Mucosa of rectum (tissue), 2 donors: ENCODE measurements at regions not wholly inside any gene's neighbourhood (a gene's known extent, or its start where the extent isn't known, plus 50 kb on each side); places are given as distances from the start of the nearest gene placed in this dataset.

Experiments used
- H3K27ac ChIP-seq, 2 donors: one replicate each; pipeline ENCODE4 v1.7.0; 2013; ENCODE audit warnings: inconsistent platforms in 2 of 2, low read depth in 2 of 2, low read length in 2 of 2
- H3K27me3 ChIP-seq, 2 donors: one replicate each; pipeline ENCODE4 v1.7.0; 2013; ENCODE audit warnings: low read length in 2 of 2; ENCODE audit not compliant: control insufficient read depth in 2 of 2, insufficient read depth in 2 of 2
- H3K36me3 ChIP-seq, 2 donors: one replicate each; pipeline ENCODE4 v1.7.0; 2013; ENCODE audit warnings: low read length in 2 of 2; ENCODE audit not compliant: control insufficient read depth in 2 of 2, insufficient read depth in 2 of 2
- H3K4me1 ChIP-seq, 2 donors: one replicate each; pipeline ENCODE4 v1.7.0; 2013; ENCODE audit warnings: low read length in 2 of 2, mild to moderate bottlenecking in 1 of 2; ENCODE audit not compliant: control insufficient read depth in 2 of 2, insufficient read depth in 2 of 2
- H3K4me3 ChIP-seq, 2 donors: one replicate each; pipeline ENCODE4 v1.7.0; 2013; ENCODE audit warnings: low read length in 2 of 2
- H3K9ac ChIP-seq, 2 donors: one replicate each; pipeline ENCODE4 v1.7.0; 2013; ENCODE audit warnings: low read length in 2 of 2, low read depth in 1 of 2, mild to moderate bottlenecking in 1 of 2
- H3K9me3 ChIP-seq, 2 donors: one replicate each; pipeline ENCODE4 v1.7.0; 2013; ENCODE audit warnings: low read length in 2 of 2; ENCODE audit not compliant: control insufficient read depth in 2 of 2
- donor health status: healthy.
- donor health status: Normal muscosa, but diverticular disease.

GRCh38 chr17:71985111-71986039 lies 135.4 kb upstream of the SOX9 start:
- H3K9me3 ChIP-seq = no peaks in the 10 kb centered on the region
- no peak overlapping the region for H3K4me3 ChIP-seq
- H3K9ac ChIP-seq = no peak overlapping the region
- H3K27me3 ChIP-seq = no peaks in the 10 kb centered on the region
- H3K36me3 ChIP-seq = no peaks in the 10 kb centered on the region
- no peaks in the 10 kb centered on the region for H3K4me1 ChIP-seq
- H3K27ac ChIP-seq = no peak overlapping the region

- H3K9me3 ChIP-seq = no peaks in the 10 kb centered on the region
These were observed 133.9 kb upstream of the SOX9 start for GRCh38 chr17:71986886-71987285.

GRCh38 chr17:71987634-71988033 lies 133.2 kb upstream of the SOX9 start:
- no peaks in the 10 kb centered on the region for H3K27me3 ChIP-seq
- H3K4me3 ChIP-seq = no peak overlapping the region
- no peaks in the 10 kb centered on the region for H3K9me3 ChIP-seq
- no peaks in the 10 kb centered on the region for H3K36me3 ChIP-seq
- H3K9ac ChIP-seq = no peak overlapping the region
- H3K27ac ChIP-seq = no peak overlapping the region
- H3K4me1 ChIP-seq = no peaks in the 10 kb centered on the region

More at GRCh38 chr17:71986886-71987285, 133.9 kb upstream of the SOX9 start:
- H3K36me3 ChIP-seq = no peaks in the 10 kb centered on the region
- no peaks in the 10 kb centered on the region for H3K4me1 ChIP-seq
- no peak overlapping the region for H3K9ac ChIP-seq
- H3K27me3 ChIP-seq = no peaks in the 10 kb centered on the region
- H3K27ac ChIP-seq = no peak overlapping the region
- H3K4me3 ChIP-seq = no peak overlapping the region

GRCh38 chr17:71989117-71989516 lies 131.7 kb upstream of the SOX9 start:
- Histone ChIP-seq H3K9ac (no peak overlapping the region), H3K4me3 (no peak overlapping the region), H3K36me3 (no peaks in the 10 kb centered on the region), H3K4me1 (no peaks in the 10 kb centered on the region), H3K27me3 (no peaks in the 10 kb centered on the region), H3K9me3 (no peaks in the 10 kb centered on the region), H3K27ac (no peak overlapping the region)

- Histone ChIP-seq H3K4me3 (no peak overlapping the region), H3K36me3 (no peaks in the 10 kb centered on the region), H3K4me1 (no peaks in the 10 kb centered on the region), H3K27me3 (no peaks in the 10 kb centered on the region), H3K9ac (no peak overlapping the region), H3K9me3 (no peaks in the 10 kb centered on the region), H3K27ac (no peak overlapping the region)
These were observed 127.5 kb upstream of the SOX9 start for GRCh38 chr17:71993363-71993762.

- Histone ChIP-seq H3K36me3 (no peaks in the 10 kb centered on the region), H3K4me3 (no peak overlapping the region), H3K9ac (no peak overlapping the region), H3K27me3 (no peaks in the 10 kb centered on the region), H3K9me3 (no peaks in the 10 kb centered on the region), H3K4me1 (no peaks in the 10 kb centered on the region), H3K27ac (no peak overlapping the region)
These were observed 125.2 kb upstream of the SOX9 start for GRCh38 chr17:71995590-71995989.

GRCh38 chr17:72004011-72004427 lies 116.8 kb upstream of the SOX9 start:
- H3K9me3 ChIP-seq = no peaks in the 10 kb centered on the region
- no peak overlapping the region for H3K27ac ChIP-seq
- no peaks in the 10 kb centered on the region for H3K27me3 ChIP-seq
- H3K4me1 ChIP-seq = no peaks in the 10 kb centered on the region
- H3K9ac ChIP-seq = no peak overlapping the region
- H3K36me3 ChIP-seq = no peaks in the 10 kb centered on the region
- H3K4me3 ChIP-seq = no peak overlapping the region

- no peaks in the 10 kb centered on the region for H3K27me3 ChIP-seq
- no peaks in the 10 kb centered on the region for H3K36me3 ChIP-seq
- no peaks in the 10 kb centered on the region for H3K4me1 ChIP-seq
- H3K27ac ChIP-seq = no peak overlapping the region
- H3K9ac ChIP-seq = no peak overlapping the region
- no peaks in the 10 kb centered on the region for H3K9me3 ChIP-seq
- H3K4me3 ChIP-seq = no peak overlapping the region
These were observed 116.0 kb upstream of the SOX9 start for GRCh38 chr17:72004611-72005331.

- no peak overlapping the region for H3K9ac ChIP-seq
- no peaks in the 10 kb centered on the region for H3K4me1 ChIP-seq
- no peaks in the 10 kb centered on the region for H3K27me3 ChIP-seq
- H3K27ac ChIP-seq = no peak overlapping the region
- H3K9me3 ChIP-seq = no peaks in the 10 kb centered on the region
- no peaks in the 10 kb centered on the region for H3K36me3 ChIP-seq
- H3K4me3 ChIP-seq = no peak overlapping the region
These were observed 115.3 kb upstream of the SOX9 start for GRCh38 chr17:72005332-72006163.
